GM11168 (cell line): ENCODE measurements at regions not wholly inside any gene's neighbourhood (a gene's known extent, or its start where the extent isn't known, plus 50 kb on each side); places are given as distances from the start of the nearest gene placed in this dataset.
"Not testable (repeated sequence)": the region's sequence is repeated elsewhere in the genome, so short reads cannot be mapped to it uniquely, and the experiment has no call there.

Experiments
- in situ Hi-C: fragments of 300-500 bp; cut with MboI; formaldehyde crosslinking; loops from one replicate; pipeline ENCODE4 v1.12.0; 2022; ENCODE audit warnings: low sequenced_read_pairs; ENCODE audit not compliant: unreplicated experiment

- in situ Hi-C loops: no loop called here
These were observed 203.1 kb upstream of the NUDT6 start for GRCh38 chr4:123125477-123125876.

GRCh38 chr4:123127218-123127617 lies 204.8 kb upstream of the NUDT6 start:
- in situ Hi-C loops: no loop called here

GRCh38 chr4:123127875-123128274 lies 205.5 kb upstream of the NUDT6 start:
- in situ Hi-C loops: no loop called here

GRCh38 chr4:123133397-123134050 lies 211.1 kb upstream of the NUDT6 start:
- in situ Hi-C loops: no loop called here

GRCh38 chr4:123144616-123145015 lies 222.2 kb upstream of the NUDT6 start:
- in situ Hi-C loops: no loop called here

GRCh38 chr4:123158576-123158975 lies 236.2 kb upstream of the NUDT6 start:
- in situ Hi-C loops: no loop called here

GRCh38 chr4:123159479-123159878 lies 237.1 kb upstream of the NUDT6 start:
- in situ Hi-C loops: no loop called here

GRCh38 chr4:123162859-123163258 lies 233.7 kb upstream of the SPRY1 start:
- in situ Hi-C loops: no loop called here

- in situ Hi-C loops: no loop called here
These were observed 233.1 kb upstream of the SPRY1 start for GRCh38 chr4:123163501-123163900.

- in situ Hi-C loops: no loop called here
These were observed 230.6 kb upstream of the SPRY1 start for GRCh38 chr4:123166023-123166422.

GRCh38 chr4:123167931-123168330 lies 228.7 kb upstream of the SPRY1 start:
- in situ Hi-C loops: no loop called here

- in situ Hi-C loops: no loop called here
These were observed 227.8 kb upstream of the SPRY1 start for GRCh38 chr4:123168812-123169211.

- in situ Hi-C loops: no loop called here
These were observed 225.8 kb upstream of the SPRY1 start for GRCh38 chr4:123170843-123171242.

GRCh38 chr4:123176605-123177004 lies 220.0 kb upstream of the SPRY1 start:
- in situ Hi-C loops: no loop called here

- in situ Hi-C loops: no loop called here
These were observed 214.3 kb upstream of the SPRY1 start for GRCh38 chr4:123182289-123182688.

- in situ Hi-C loops: no loop called here
These were observed 213.3 kb upstream of the SPRY1 start for GRCh38 chr4:123183308-123183707.

GRCh38 chr4:123183754-123184153 lies 212.8 kb upstream of the SPRY1 start:
- in situ Hi-C loops: not testable (repeated sequence)

- in situ Hi-C loops: no loop called here
These were observed 209.9 kb upstream of the SPRY1 start for GRCh38 chr4:123186731-123187130.

GRCh38 chr4:123190176-123190575 lies 206.4 kb upstream of the SPRY1 start:
- in situ Hi-C loops: no loop called here

GRCh38 chr4:123191728-123192127 lies 204.9 kb upstream of the SPRY1 start:
- in situ Hi-C loops: no loop called here

- in situ Hi-C loops: no loop called here
These were observed 202.7 kb upstream of the SPRY1 start for GRCh38 chr4:123193802-123194367.

- in situ Hi-C loops: no loop called here
These were observed 197.9 kb upstream of the SPRY1 start for GRCh38 chr4:123198706-123199105.
